AG08395 (cell line): ENCODE measurements at regions not wholly inside any gene's neighbourhood (a gene's known extent, or its start where the extent isn't known, plus 50 kb on each side); places are given as distances from the start of the nearest gene placed in this dataset.
A peak's percentile ranks its signal among the peaks of the same experiment; 100 is the strongest.
"Not testable (repeated sequence)": the region's sequence is repeated elsewhere in the genome, so short reads cannot be mapped to it uniquely, and the experiment has no call there.

Experiments used
- DNase-seq: peaks from one replicate; pipeline ENCODE4 v3.0.0; 2012; ENCODE audit warnings: mixed read lengths, low spot score

DNA sequence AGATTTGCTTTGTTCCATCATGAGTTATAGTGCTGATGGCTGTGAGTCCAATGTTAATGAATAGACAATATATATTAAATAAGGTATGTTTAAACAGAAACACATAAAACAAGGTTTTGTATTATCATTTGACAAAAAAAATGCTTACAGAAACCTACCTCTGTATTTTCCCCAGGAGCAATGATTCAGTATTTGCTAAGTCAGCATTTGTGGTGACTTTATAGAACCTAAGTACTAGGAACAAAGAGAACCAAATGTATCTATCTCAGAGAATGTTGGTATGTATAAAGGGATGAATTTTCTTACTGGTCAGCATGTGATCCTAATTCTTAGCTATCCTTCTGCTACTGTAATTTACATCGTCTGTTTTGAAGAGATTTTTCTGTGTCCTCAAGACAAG, 421.5 kb upstream of the SEL1L start:
- no peak for DNase-seq

- no peak for DNase-seq
Observed at GRCh38 chr14:81960781-81961180, 427.1 kb upstream of the SEL1L start.

GRCh38 chr14:81963846-81964245, 430.2 kb upstream of the SEL1L start:
- DNase-seq, result no peak

GRCh38 chr14:81970307-81970706, 436.7 kb upstream of the SEL1L start:
- no peak for DNase-seq

DNA sequence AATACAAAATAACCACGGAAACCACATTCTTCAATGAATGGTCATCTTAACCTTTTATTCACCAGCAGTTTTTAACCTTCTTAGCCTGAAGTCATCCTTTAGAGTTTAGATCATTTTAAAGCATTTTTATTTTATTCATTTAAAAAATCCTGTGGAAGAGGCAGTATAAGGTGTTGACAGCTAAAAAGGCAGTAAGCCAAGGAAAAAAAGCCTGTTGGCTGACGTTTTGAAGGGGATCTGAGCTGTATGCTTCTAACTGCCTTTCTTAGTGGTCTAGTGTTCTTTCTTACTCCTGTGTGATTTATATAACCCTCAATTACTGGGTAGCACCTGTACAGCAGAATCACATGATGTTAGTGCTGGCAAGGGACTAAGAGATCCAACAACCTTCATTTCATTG, 438.3 kb upstream of the SEL1L start:
- no peak for DNase-seq

DNA sequence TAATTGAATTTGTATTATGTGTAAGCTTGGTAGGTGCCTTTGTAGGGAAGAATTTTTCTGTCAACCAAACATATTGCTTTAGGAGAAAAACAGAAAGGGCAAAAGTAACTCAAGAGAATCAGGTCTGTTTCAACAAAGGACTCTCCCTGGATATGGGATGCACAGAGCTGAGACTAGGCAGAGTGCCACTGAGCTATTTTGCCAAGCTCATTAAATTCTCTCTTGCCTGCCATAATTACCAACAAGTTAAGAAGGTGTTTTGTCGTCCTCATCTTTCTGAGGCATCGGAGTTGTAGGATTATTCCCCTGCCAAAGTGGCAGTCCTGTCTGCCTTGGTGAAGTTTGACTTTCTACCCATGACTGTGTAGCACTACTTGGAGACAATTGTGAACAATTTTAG, 438.9 kb upstream of the SEL1L start:
- DNase-seq, result no peak

DNA sequence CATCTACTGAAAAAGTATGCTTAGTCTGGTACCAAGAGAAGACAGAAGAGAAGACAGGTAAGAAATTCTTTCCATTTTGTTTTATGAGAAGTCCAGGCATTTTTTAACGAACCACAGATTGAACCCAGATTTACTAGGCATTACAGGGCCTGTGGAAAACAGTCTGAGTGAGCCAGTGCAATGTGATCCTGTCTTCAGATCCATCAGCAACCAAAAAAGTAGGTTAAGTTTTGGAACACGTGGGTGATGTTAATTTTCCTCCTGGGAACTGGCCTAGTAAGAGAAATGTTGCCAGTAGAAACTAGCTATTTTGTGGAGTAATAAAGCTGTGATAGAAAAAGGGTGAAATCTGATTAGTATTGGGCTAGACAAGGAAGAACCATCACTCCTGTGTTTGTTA, 440.9 kb upstream of the SEL1L start:
- DNase-seq, result no peak

GRCh38 chr14:81980601-81981306, 447.1 kb upstream of the SEL1L start:
- DNase-seq, result no peak

GRCh38 chr14:81981307-81981675, 447.6 kb upstream of the SEL1L start:
- DNase-seq, result no peak

GRCh38 chr14:81982046-81982445, 448.4 kb upstream of the SEL1L start:
- no peak for DNase-seq

- no peak for DNase-seq
Observed at GRCh38 chr14:81986005-81986404, 452.4 kb upstream of the SEL1L start.

- no peak for DNase-seq
Observed at GRCh38 chr14:81989211-81989610, 455.6 kb upstream of the SEL1L start.

GRCh38 chr14:81990312-81990761, 456.7 kb upstream of the SEL1L start:
- DNase-seq, result peak; percentile 45

DNA sequence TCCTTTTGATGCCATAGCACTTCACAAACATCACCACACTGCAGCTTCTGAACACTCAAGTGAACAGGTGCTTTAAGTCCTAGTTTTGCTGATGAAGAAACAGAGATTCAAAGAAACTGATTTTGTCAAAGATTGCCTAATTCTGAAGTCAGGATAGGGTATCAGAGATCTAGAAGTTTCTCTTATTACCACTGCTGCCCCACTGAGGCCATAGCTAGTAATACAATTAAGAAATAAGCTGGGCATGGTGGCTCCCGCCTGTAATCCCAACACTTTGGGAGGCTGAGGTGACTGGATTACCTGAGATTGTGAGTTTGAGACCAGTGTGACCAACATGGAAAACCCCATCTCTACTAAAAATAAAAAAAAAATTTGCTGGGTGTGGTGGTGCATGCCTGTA, 458.3 kb upstream of the SEL1L start:
- no peak for DNase-seq

- DNase-seq, result no peak
Observed at GRCh38 chr14:81993432-81993831, 459.8 kb upstream of the SEL1L start.

DNA sequence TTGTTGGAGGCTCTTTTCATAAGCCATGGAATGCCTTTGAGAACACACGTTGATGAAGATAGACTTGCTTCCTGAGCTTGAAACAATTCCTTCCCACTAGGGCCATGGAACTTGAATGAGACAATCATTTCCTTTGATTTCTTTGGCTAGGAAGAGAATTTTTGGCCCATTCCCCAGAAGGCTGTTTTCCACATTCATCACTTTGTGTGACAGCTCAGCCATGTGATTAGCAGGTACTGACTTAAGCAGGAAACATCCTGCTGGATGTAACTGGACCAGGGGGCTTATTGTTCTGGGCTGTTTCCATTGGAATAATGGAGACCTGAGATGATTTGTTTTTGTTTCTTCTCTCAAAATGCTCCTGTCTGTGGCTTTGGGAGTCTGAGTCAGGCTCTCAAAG, 469.8 kb upstream of the SEL1L start:
- DNase-seq, result no peak

DNA sequence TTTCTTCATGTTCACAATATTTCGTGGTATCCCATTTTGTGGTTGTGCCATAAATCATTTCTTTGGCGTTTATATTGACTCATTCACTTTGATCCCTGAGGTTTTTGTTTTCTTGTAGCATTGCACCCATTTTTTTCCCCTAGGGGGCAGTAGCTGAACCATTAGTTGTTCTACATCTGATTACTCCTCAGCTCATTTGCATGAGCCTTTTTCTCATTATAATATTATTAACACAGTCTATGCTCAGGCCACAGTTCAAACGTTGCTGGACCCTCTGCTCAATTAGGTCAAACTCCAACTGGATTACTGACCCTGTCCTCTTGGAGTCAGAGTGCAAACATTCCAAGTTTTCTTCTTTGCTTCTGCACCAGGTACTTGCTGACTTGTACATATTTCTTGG, 475.4 kb upstream of the SEL1L start:
- DNase-seq, result no peak

GRCh38 chr14:82009993-82010392, 476.3 kb upstream of the SEL1L start:
- DNase-seq, result no peak

- DNase-seq, result no peak
Observed at GRCh38 chr14:82011460-82011859, 477.8 kb upstream of the SEL1L start.

DNA sequence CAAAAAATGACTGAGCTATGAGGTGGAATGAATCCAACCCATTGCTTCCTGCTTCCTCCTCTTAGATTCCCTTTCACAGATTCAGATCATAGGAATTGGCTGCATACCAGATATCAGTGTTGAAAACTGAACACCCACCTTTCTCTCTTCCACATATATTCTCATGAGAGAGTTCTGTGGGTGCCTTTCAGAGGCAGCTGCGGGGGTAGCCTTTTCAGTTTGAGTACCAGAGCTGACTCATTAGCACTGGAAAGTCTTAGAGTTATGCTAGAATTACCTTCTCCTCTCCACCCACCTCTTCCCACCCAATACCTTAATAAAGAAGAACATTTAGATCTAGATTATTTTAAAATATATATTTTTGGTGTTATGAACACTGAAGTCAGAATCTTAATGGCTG, 495.4 kb upstream of the SEL1L start:
- no peak for DNase-seq

- DNase-seq, result no peak
Observed at GRCh38 chr14:82035397-82035796, 501.7 kb upstream of the SEL1L start.

- DNase-seq, result not testable (repeated sequence)
Observed at GRCh38 chr14:82038066-82038465, 504.4 kb upstream of the SEL1L start.

GRCh38 chr14:82045339-82045738, 511.7 kb upstream of the SEL1L start:
- no peak for DNase-seq

- DNase-seq, result no peak
Observed at GRCh38 chr14:82046512-82047226, 513.0 kb upstream of the SEL1L start.
